H9 (cell line): ENCODE measurements at regions not wholly inside any gene's neighbourhood (a gene's known extent, or its start where the extent isn't known, plus 50 kb on each side); places are given as distances from the start of the nearest gene placed in this dataset.

Experiments
- DNase-seq: peaks from one replicate; pipeline ENCODE4 v3.0.0-alpha.2; 2017
- H2AFZ ChIP-seq: one replicate; pipeline ENCODE4 v1.6.1; 2013; ENCODE audit warnings: mild to moderate bottlenecking, low read length, control low read depth, moderate library complexity
- H2AK5ac ChIP-seq: 2 replicates; pipeline ENCODE4 v1.6.1; 2013; ENCODE audit warnings: low read length, control low read depth, mixed read lengths; ENCODE audit not compliant: insufficient read length
- H2BK120ac ChIP-seq: one replicate; pipeline ENCODE4 v1.6.1; 2013; ENCODE audit warnings: low read depth, mild to moderate bottlenecking, low read length, control low read depth, inconsistent platforms; ENCODE audit not compliant: poor library complexity, severe bottlenecking
- H2BK12ac ChIP-seq: 2 replicates; pipeline ENCODE4 v1.6.1; 2013; ENCODE audit warnings: low read length, control low read depth, mixed read lengths, low read depth; ENCODE audit not compliant: insufficient read length
- H2BK15ac ChIP-seq: 2 replicates; pipeline ENCODE4 v1.6.1; 2013; ENCODE audit warnings: low read depth, low read length, control low read depth
- H2BK20ac ChIP-seq: one replicate; pipeline ENCODE4 v1.6.1; 2013; ENCODE audit warnings: low read depth, mild to moderate bottlenecking, low read length, control low read depth, inconsistent platforms; ENCODE audit not compliant: poor library complexity, severe bottlenecking
- H2BK5ac ChIP-seq: 2 replicates; pipeline ENCODE4 v1.6.1; 2013; ENCODE audit warnings: low read length, control low read depth, mixed read lengths; ENCODE audit not compliant: insufficient read length
- H3K14ac ChIP-seq: 2 replicates; pipeline ENCODE4 v1.6.1; 2013; ENCODE audit warnings: low read length, control low read depth; ENCODE audit not compliant: insufficient read depth
- H3K18ac ChIP-seq: 2 replicates; pipeline ENCODE4 v1.6.1; 2013; ENCODE audit warnings: low read depth, mild to moderate bottlenecking, mixed read lengths, low read length, control low read depth; ENCODE audit not compliant: insufficient read length
- H3K23ac ChIP-seq: 2 replicates; pipeline ENCODE4 v1.6.1; 2013; ENCODE audit warnings: low read length, control low read depth, mixed read lengths, low read depth; ENCODE audit not compliant: insufficient read length
- H3K23me2 ChIP-seq: 2 replicates; pipeline ENCODE4 v1.6.1; 2013; ENCODE audit warnings: low read depth, mild to moderate bottlenecking, mixed read lengths, low read length, control low read depth; ENCODE audit not compliant: insufficient read length, poor library complexity, severe bottlenecking
- H3K27ac ChIP-seq: 2 replicates; pipeline ENCODE4 v1.5.1; 2013; ENCODE audit warnings: low read length, control low read depth, mixed read lengths, low read depth; ENCODE audit not compliant: insufficient read length
- H3K27me3 ChIP-seq: 2 replicates; pipeline ENCODE4 v1.6.1; 2013; ENCODE audit warnings: low read length, control low read depth, inconsistent platforms; ENCODE audit not compliant: insufficient read depth
- H3K4ac ChIP-seq: 2 replicates; pipeline ENCODE4 v1.6.1; 2013; ENCODE audit warnings: low read depth, mild to moderate bottlenecking, control low read depth, inconsistent platforms, low read length, moderate library complexity
- H3K4me1 ChIP-seq: 2 replicates; pipeline ENCODE4 v1.6.1; 2013; ENCODE audit warnings: low read length, control low read depth, inconsistent platforms; ENCODE audit not compliant: insufficient read depth
- H3K4me2 ChIP-seq: 2 replicates; pipeline ENCODE4 v1.6.1; 2013; ENCODE audit warnings: low read length, control low read depth, mixed read lengths; ENCODE audit not compliant: insufficient read length, insufficient read depth
- H3K56ac ChIP-seq: 2 replicates; pipeline ENCODE4 v1.6.1; 2013; ENCODE audit warnings: low read depth, mild to moderate bottlenecking, mixed read lengths, low read length, control low read depth; ENCODE audit not compliant: insufficient read length
- H3K79me1 ChIP-seq: 2 replicates; pipeline ENCODE4 v1.6.1; 2013; ENCODE audit warnings: low read depth, mild to moderate bottlenecking, moderate library complexity, low read length, control low read depth, inconsistent platforms; ENCODE audit not compliant: insufficient read depth, poor library complexity, severe bottlenecking
- H3K79me2 ChIP-seq: 2 replicates; pipeline ENCODE4 v1.6.1; 2013; ENCODE audit warnings: low read length, control low read depth, inconsistent platforms; ENCODE audit not compliant: insufficient read depth
- H3K9ac ChIP-seq: 2 replicates; pipeline ENCODE4 v1.6.1; 2013; ENCODE audit warnings: low read length, control low read depth, mixed read lengths; ENCODE audit not compliant: insufficient read length; ENCODE audit errors: extremely low read depth
- H3K9me3 ChIP-seq: one replicate; pipeline ENCODE4 v1.6.1; 2013; ENCODE audit warnings: low read depth, low read length, inconsistent platforms; ENCODE audit not compliant: control insufficient read depth
- H3T11ph ChIP-seq: one replicate; pipeline ENCODE4 v1.6.1; 2013; ENCODE audit warnings: mild to moderate bottlenecking, low read length, control low read depth, inconsistent platforms
- H4K20me1 ChIP-seq: one replicate; pipeline ENCODE4 v1.6.1; 2013; ENCODE audit not compliant: control insufficient read depth, insufficient read length, insufficient read depth
- H4K5ac ChIP-seq: 2 replicates; pipeline ENCODE4 v1.6.1; 2013; ENCODE audit warnings: low read depth, mild to moderate bottlenecking, mixed read lengths, low read length, control low read depth; ENCODE audit not compliant: insufficient read length
- H4K8ac ChIP-seq: replicated peaks from 2 replicates; pipeline ENCODE4 v1.6.1; 2013; ENCODE audit warnings: low read length, control low read depth, mixed read lengths, low read depth; ENCODE audit not compliant: insufficient read length
- H4K91ac ChIP-seq: 2 replicates; pipeline ENCODE4 v1.6.1; 2013; ENCODE audit warnings: low read depth, mild to moderate bottlenecking, moderate library complexity, mixed read lengths, low read length, control low read depth; ENCODE audit not compliant: insufficient read length
- H3K27ac Mint-ChIP-seq, 3 experiments: 2 replicates in 2 of 3; 3 replicates in 1 of 3; pipeline ENCODE4 v1.8.0; 2020 to 2021; ENCODE audit warnings: mixed read lengths in 3 of 3, mild to moderate bottlenecking in 1 of 3, moderate library complexity in 1 of 3
- H3K27me3 Mint-ChIP-seq: 2 replicates; pipeline ENCODE4 v1.8.0; 2021; ENCODE audit warnings: low read depth, mild to moderate bottlenecking, moderate library complexity, mixed read lengths
- H3K36me3 Mint-ChIP-seq, 3 experiments: 2 replicates in 2 of 3; 3 replicates in 1 of 3; pipeline ENCODE4 v1.8.0; 2020 to 2021; ENCODE audit warnings: low read depth in 3 of 3, mixed read lengths in 3 of 3; ENCODE audit not compliant: insufficient read depth in 1 of 3
- H3K4me1 Mint-ChIP-seq, 2 experiments: 2 replicates each; pipeline ENCODE4 v1.8.0; 2020; ENCODE audit warnings: mixed read lengths in 2 of 2
- H3K4me3 Mint-ChIP-seq, 2 experiments: 2 replicates in 1 of 2; 3 replicates in 1 of 2; pipeline ENCODE4 v1.8.0; 2020 to 2021; ENCODE audit warnings: mild to moderate bottlenecking in 2 of 2, mixed read lengths in 2 of 2, moderate library complexity in 1 of 2
- H3K9me3 Mint-ChIP-seq, 2 experiments: 2 replicates in 1 of 2; 3 replicates in 1 of 2; pipeline ENCODE4 v1.8.0; 2020; ENCODE audit warnings: mild to moderate bottlenecking in 2 of 2, mixed read lengths in 2 of 2, moderate library complexity in 1 of 2
- CTCF ChIP-seq: fragments of 200-600 bp; sonication (generic); conservative IDR thresholded peaks from 3 replicates; pipeline ENCODE4 v1.8.0; 2021; ENCODE audit warnings: antibody characterized with exemption, mild to moderate bottlenecking
- WGBS: extraction: QIAGEN DNeasy Blood & Tissue Kit; methylation state at CpG from one replicate; pipeline ENCODE4 v1.1.7; 2013; ENCODE audit warnings: missing lambda C conversion rate, low lambda C conversion rate, mixed read lengths; ENCODE audit not compliant: insufficient read length; ENCODE audit errors: extremely low coverage; 5-methylcytosine and 5-hydroxymethylcytosine counted together

GRCh38 chr15:25245801-25246622, 192.8 kb downstream of the UBE3A start:
- H3K9me3 Mint-ChIP-seq, result peaks cover 63 to 77% of the 10 kb centered on the region in 2 experiments

More at GRCh38 chr15:25245801-25246622, 192.8 kb downstream of the UBE3A start:
- Histone ChIP-seq H2BK20ac (no peak overlapping the region), H3K4me1 (no peaks in the 10 kb centered on the region), H3K9me3 (peaks cover 46% of the 10 kb centered on the region), H4K91ac (no peak overlapping the region), H3K79me1 (no peaks in the 10 kb centered on the region), H3K23ac (no peak overlapping the region), H4K8ac (no peak overlapping the region), H2BK15ac (no peak overlapping the region), H4K5ac (no peak overlapping the region), H2BK5ac (no peak overlapping the region), H3K27me3 (no peaks in the 10 kb centered on the region), H3K56ac (no peak overlapping the region), H3K27ac (no peak overlapping the region), H2BK12ac (no peak overlapping the region), H2AK5ac (no peak overlapping the region), H2AFZ (no peak overlapping the region), H3K9ac (no peak overlapping the region), H3K4ac (no peak overlapping the region), H3K4me2 (no peak overlapping the region), H3K23me2 (no peaks in the 10 kb centered on the region), H3K14ac (no peak overlapping the region), H4K20me1 (no peaks in the 10 kb centered on the region), H3T11ph (no peak overlapping the region), H3K79me2 (no peaks in the 10 kb centered on the region), H2BK120ac (no peak overlapping the region), H3K18ac (no peak overlapping the region)
- WGBS, result no CpG with 5 or more reads among the region's 17 CpGs
- Mint-ChIP-seq H3K27ac (no peak overlapping the region), H3K4me1 (no peaks in the 10 kb centered on the region), H3K36me3 (peaks cover 0 to 5% (median 2%) of the 10 kb centered on the region in 3 experiments; a peak in 3 of 7 replicates), H3K27me3 (no peaks in the 10 kb centered on the region), H3K4me3 (no peak overlapping the region)
- DNase-seq, result peak; percentile 13
- TF ChIP-seq CTCF, result no peak
